ENCODE measurements at regions not wholly inside any gene's neighbourhood (a gene's known extent, or its start where the extent isn't known, plus 50 kb on each side); places are given as distances from the start of the nearest gene placed in this dataset.

DNA sequence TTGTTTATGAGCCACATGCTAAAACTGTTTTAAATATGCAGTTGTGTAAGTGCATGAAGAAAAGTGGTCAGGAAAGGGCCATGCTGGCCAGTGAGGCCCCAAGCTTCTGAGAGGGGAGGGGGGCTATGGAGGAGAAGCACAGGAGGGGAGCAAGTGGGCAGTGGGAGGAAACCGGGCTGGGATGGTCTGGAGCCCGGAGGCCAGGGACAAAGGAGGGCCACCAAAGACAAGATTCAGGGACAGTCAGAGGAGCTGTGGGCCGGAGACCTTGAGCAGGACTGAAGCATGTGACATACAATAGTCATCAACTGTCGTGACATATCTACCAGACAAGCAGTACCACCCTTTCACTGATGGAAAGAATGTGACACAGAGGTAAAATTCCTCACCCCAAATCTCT is 333.2 kb upstream of the IRX1 start:
- intact Hi-C loops (cut with micrococcal nuclease) = no loop called here
- TF ChIP-seq, protein P1, sequence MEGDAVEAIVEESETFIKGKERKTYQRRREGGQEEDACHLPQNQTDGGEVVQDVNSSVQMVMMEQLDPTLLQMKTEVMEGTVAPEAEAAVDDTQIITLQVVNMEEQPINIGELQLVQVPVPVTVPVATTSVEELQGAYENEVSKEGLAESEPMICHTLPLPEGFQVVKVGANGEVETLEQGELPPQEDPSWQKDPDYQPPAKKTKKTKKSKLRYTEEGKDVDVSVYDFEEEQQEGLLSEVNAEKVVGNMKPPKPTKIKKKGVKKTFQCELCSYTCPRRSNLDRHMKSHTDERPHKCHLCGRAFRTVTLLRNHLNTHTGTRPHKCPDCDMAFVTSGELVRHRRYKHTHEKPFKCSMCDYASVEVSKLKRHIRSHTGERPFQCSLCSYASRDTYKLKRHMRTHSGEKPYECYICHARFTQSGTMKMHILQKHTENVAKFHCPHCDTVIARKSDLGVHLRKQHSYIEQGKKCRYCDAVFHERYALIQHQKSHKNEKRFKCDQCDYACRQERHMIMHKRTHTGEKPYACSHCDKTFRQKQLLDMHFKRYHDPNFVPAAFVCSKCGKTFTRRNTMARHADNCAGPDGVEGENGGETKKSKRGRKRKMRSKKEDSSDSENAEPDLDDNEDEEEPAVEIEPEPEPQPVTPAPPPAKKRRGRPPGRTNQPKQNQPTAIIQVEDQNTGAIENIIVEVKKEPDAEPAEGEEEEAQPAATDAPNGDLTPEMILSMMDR (IDR thresholded peaks at IDR 0.05) = no peak
- no peaks in the 10 kb centered on the region for H3K79me2 ChIP-seq (ENCODE audit: insufficient read depth, low read length)
- H3K9me3 Mint-ChIP-seq = peaks cover 7 to 27% (median 12%) of the 10 kb centered on the region in 7 donors
- H3K27ac Mint-ChIP-seq = no peak overlapping the region
- no peak overlapping the region for H3K4me2 ChIP-seq (replicated peaks; ENCODE audit: extremely low read depth, low read length, poor library complexity, severe bottlenecking)
- H3K9me3 ChIP-seq (replicated peaks in 1 of 2; ENCODE audit: control insufficient read depth in 1 of 2, insufficient read depth in 1 of 2, low read length in 2 of 2) = peaks cover 9 to 25% of the 10 kb centered on the region in 2 donors
- no peaks in the 10 kb centered on the region for H3K36me3 Mint-ChIP-seq
- no peak for DNase-seq
- H3K36me3 ChIP-seq (replicated peaks in 1 of 2; ENCODE audit: control insufficient read depth in 1 of 2, insufficient read depth in 2 of 2, low read length in 2 of 2) = no peaks in the 10 kb centered on the region
- H3K9ac ChIP-seq (ENCODE audit: insufficient read depth, low read length, poor library complexity, severe bottlenecking) = no peak overlapping the region
- H3K27ac ChIP-seq (ENCODE audit: low read depth in 1 of 2, low read length in 2 of 2) = no peak overlapping the region
- no peaks in the 10 kb centered on the region for H3K4me1 Mint-ChIP-seq
- H4K20me1 ChIP-seq (ENCODE audit: insufficient read depth, low read length) = no peaks in the 10 kb centered on the region
- no peaks in the 10 kb centered on the region for H3K27me3 ChIP-seq (ENCODE audit: control insufficient read depth in 2 of 2, insufficient read depth in 2 of 2, low read length in 2 of 2)
- no peak overlapping the region for H3K4me3 Mint-ChIP-seq
- H3K4me3 ChIP-seq (replicated peaks in 1 of 3; ENCODE audit: low read depth in 2 of 3, low read length in 3 of 3) = no peak overlapping the region
- no peaks in the 10 kb centered on the region for H3K4me1 ChIP-seq (ENCODE audit: control insufficient read depth in 1 of 2, insufficient read depth in 2 of 2, low read length in 2 of 2)
- 73% methylated on average over 2 of the region's 4 CpGs for WGBS (ENCODE audit: insufficient coverage)
- H3K27me3 Mint-ChIP-seq (ENCODE audit: low read depth in 3 of 3) = peaks cover 0 to 2% (median 0%) of the 10 kb centered on the region in 3 donors
- no peak overlapping the region for H2AFZ ChIP-seq (ENCODE audit: insufficient read depth, low read depth, low read length, poor library complexity, severe bottlenecking)

GRCh38 chr5:3261081-3261480 is 334.6 kb upstream of the IRX1 start:
- Histone ChIP-seq H3K79me2 (ENCODE audit: insufficient read depth, low read length) (no peaks in the 10 kb centered on the region), H3K9ac (ENCODE audit: insufficient read depth, low read length, poor library complexity, severe bottlenecking) (no peak overlapping the region), H3K27ac (ENCODE audit: low read depth in 1 of 2, low read length in 2 of 2) (no peak overlapping the region), H3K4me3 (replicated peaks in 1 of 3; ENCODE audit: low read depth in 2 of 3, low read length in 3 of 3) (no peak overlapping the region), H3K36me3 (replicated peaks in 1 of 2; ENCODE audit: control insufficient read depth in 1 of 2, insufficient read depth in 2 of 2, low read length in 2 of 2) (no peaks in the 10 kb centered on the region), H3K4me1 (ENCODE audit: control insufficient read depth in 1 of 2, insufficient read depth in 2 of 2, low read length in 2 of 2) (no peaks in the 10 kb centered on the region), H3K27me3 (ENCODE audit: control insufficient read depth in 2 of 2, insufficient read depth in 2 of 2, low read length in 2 of 2) (no peaks in the 10 kb centered on the region), H4K20me1 (ENCODE audit: insufficient read depth, low read length) (no peaks in the 10 kb centered on the region), H2AFZ (ENCODE audit: insufficient read depth, low read depth, low read length, poor library complexity, severe bottlenecking) (no peak overlapping the region), H3K4me2 (replicated peaks; ENCODE audit: extremely low read depth, low read length, poor library complexity, severe bottlenecking) (no peak overlapping the region), H3K9me3 (replicated peaks in 1 of 2; ENCODE audit: control insufficient read depth in 1 of 2, insufficient read depth in 1 of 2, low read length in 2 of 2) (peaks cover 9 to 25% of the 10 kb centered on the region in 2 donors)
- Mint-ChIP-seq H3K4me1 (no peaks in the 10 kb centered on the region), H3K36me3 (no peaks in the 10 kb centered on the region), H3K4me3 (no peak overlapping the region), H3K27ac (no peak overlapping the region), H3K27me3 (ENCODE audit: low read depth in 3 of 3) (peaks cover 0 to 2% (median 0%) of the 10 kb centered on the region in 3 donors), H3K9me3 (peaks cover 7 to 29% (median 11%) of the 10 kb centered on the region in 7 donors)
- 93% methylated on average over 2 of the region's 4 CpGs for WGBS (ENCODE audit: insufficient coverage)
- TF ChIP-seq, protein P1 (IDR thresholded peaks at IDR 0.05) = no peak
- DNase-seq = no peak
- intact Hi-C loops (cut with micrococcal nuclease) = no loop called here
